Upper lobe of left lung (tissue), 4 donors: ENCODE measurements at regions not wholly inside any gene's neighbourhood (a gene's known extent, or its start where the extent isn't known, plus 50 kb on each side); places are given as distances from the start of the nearest gene placed in this dataset.

Source experiments
- EP300 ChIP-seq, 4 donors: sonication (generic); formaldehyde crosslinking; IDR thresholded peaks; one replicate each; pipeline ENCODE4 v1.5.1; 2017; ENCODE audit warnings: antibody characterized with exemption in 4 of 4, control low read depth in 2 of 4
- POLR2A ChIP-seq, 4 donors: fragments of 450-650 bp; IDR thresholded peaks; one replicate each; pipeline ENCODE4 v1.5.1; 2016 to 2017; ENCODE audit warnings: antibody characterized with exemption in 4 of 4, mild to moderate bottlenecking in 2 of 4
- POLR2AphosphoS5 ChIP-seq, 2 donors: sonication (generic); formaldehyde crosslinking; IDR thresholded peaks; one replicate each; pipeline ENCODE4 v1.5.1; 2017; ENCODE audit warnings: antibody characterized with exemption in 2 of 2
- TF ChIP-seq, protein P1 (sequence below), 6 experiments: fragments of 450-650 bp in 4 of 6; fragments of 200-600 bp in 2 of 6; sonication (generic) in 2 of 6; IDR thresholded peaks; one replicate each; pipeline ENCODE4 v1.5.1; 2016 to 2019; ENCODE audit warnings: antibody characterized with exemption in 6 of 6

DNA sequence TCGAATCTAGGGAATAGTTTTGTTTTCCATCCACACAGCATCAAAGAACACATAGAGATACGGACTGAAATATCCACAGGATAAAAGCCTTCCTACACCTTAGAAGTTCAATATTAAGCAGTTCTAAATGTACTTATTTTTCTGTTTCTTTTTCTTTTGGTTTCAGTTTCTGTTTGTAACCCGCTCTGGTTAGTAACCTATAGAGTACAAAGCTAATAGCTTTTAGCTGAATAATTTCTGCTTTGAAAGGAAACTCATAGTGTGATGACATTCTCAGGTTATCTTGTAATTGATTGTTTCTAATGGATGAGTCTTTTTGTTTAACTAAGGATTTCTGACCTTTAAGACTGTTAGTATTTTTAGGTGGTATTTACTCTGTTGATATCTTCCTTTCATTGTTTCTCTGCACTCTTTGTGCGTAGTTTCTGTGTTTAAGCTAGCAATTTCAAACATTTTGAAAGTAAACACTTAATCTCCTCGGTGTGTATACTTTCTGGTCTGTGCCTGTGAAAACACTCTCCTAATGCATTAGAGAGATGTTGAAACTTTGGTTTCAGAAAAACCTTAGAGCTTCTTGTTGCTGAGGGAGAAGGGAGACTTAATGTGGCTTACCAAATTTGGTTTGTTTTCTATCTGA lies 385.5 kb downstream of the HDGFL1 start:
- TF ChIP-seq, protein P1, sequence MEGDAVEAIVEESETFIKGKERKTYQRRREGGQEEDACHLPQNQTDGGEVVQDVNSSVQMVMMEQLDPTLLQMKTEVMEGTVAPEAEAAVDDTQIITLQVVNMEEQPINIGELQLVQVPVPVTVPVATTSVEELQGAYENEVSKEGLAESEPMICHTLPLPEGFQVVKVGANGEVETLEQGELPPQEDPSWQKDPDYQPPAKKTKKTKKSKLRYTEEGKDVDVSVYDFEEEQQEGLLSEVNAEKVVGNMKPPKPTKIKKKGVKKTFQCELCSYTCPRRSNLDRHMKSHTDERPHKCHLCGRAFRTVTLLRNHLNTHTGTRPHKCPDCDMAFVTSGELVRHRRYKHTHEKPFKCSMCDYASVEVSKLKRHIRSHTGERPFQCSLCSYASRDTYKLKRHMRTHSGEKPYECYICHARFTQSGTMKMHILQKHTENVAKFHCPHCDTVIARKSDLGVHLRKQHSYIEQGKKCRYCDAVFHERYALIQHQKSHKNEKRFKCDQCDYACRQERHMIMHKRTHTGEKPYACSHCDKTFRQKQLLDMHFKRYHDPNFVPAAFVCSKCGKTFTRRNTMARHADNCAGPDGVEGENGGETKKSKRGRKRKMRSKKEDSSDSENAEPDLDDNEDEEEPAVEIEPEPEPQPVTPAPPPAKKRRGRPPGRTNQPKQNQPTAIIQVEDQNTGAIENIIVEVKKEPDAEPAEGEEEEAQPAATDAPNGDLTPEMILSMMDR (IDR thresholded peaks at IDR 0.05): no peak
- TF ChIP-seq POLR2A (IDR thresholded peaks at IDR 0.05): no peak
- no peak for TF ChIP-seq POLR2AphosphoS5 (IDR thresholded peaks at IDR 0.05)
- TF ChIP-seq EP300 (IDR thresholded peaks at IDR 0.05): no peak
